Mesothelial cell of epicardium (in vitro differentiated cells): ENCODE measurements at regions not wholly inside any gene's neighbourhood (a gene's known extent, or its start where the extent isn't known, plus 50 kb on each side); places are given as distances from the start of the nearest gene placed in this dataset.

Experiments used
- DNase-seq, 2 experiments: peaks; one replicate each; pipeline ENCODE4 v3.0.0; 2021; ENCODE audit warnings: low spot score in 2 of 2; ENCODE audit not compliant: unreplicated experiment in 2 of 2
- H3K27ac Mint-ChIP-seq: 2 replicates; pipeline ENCODE4 v1.8.0; 2021; ENCODE audit warnings: mixed read lengths
- H3K27me3 Mint-ChIP-seq: 2 replicates; pipeline ENCODE4 v1.8.0; 2021; ENCODE audit warnings: low read depth, mixed read lengths
- H3K36me3 Mint-ChIP-seq: 2 replicates; pipeline ENCODE4 v1.8.0; 2021; ENCODE audit warnings: mixed read lengths
- H3K4me1 Mint-ChIP-seq: 2 replicates; pipeline ENCODE4 v1.8.0; 2021; ENCODE audit warnings: mixed read lengths
- H3K4me3 Mint-ChIP-seq: 2 replicates; pipeline ENCODE4 v1.8.0; 2021; ENCODE audit warnings: mild to moderate bottlenecking, moderate library complexity, mixed read lengths
- H3K9me3 Mint-ChIP-seq: 2 replicates; pipeline ENCODE4 v1.8.0; 2021; ENCODE audit warnings: mixed read lengths
- TF ChIP-seq, protein P1 (sequence below): fragments of 200-600 bp; sonication (generic); IDR thresholded peaks from one replicate; pipeline ENCODE4 v1.5.0; 2021; ENCODE audit warnings: antibody characterized with exemption; ENCODE audit not compliant: unreplicated experiment

GRCh38 chr1:192476802-192477298, 98.7 kb upstream of the RGS1 start:
- Mint-ChIP-seq H3K27ac (no peak overlapping the region), H3K36me3 (no peaks in the 10 kb centered on the region), H3K27me3 (no peaks in the 10 kb centered on the region), H3K4me3 (no peak overlapping the region), H3K4me1 (no peaks in the 10 kb centered on the region), H3K9me3 (peaks cover 3% of the 10 kb centered on the region)
- TF ChIP-seq, protein P1, sequence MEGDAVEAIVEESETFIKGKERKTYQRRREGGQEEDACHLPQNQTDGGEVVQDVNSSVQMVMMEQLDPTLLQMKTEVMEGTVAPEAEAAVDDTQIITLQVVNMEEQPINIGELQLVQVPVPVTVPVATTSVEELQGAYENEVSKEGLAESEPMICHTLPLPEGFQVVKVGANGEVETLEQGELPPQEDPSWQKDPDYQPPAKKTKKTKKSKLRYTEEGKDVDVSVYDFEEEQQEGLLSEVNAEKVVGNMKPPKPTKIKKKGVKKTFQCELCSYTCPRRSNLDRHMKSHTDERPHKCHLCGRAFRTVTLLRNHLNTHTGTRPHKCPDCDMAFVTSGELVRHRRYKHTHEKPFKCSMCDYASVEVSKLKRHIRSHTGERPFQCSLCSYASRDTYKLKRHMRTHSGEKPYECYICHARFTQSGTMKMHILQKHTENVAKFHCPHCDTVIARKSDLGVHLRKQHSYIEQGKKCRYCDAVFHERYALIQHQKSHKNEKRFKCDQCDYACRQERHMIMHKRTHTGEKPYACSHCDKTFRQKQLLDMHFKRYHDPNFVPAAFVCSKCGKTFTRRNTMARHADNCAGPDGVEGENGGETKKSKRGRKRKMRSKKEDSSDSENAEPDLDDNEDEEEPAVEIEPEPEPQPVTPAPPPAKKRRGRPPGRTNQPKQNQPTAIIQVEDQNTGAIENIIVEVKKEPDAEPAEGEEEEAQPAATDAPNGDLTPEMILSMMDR: no peak
- no peak for DNase-seq

GRCh38 chr1:192477630-192478029, 97.9 kb upstream of the RGS1 start:
- no peaks in the 10 kb centered on the region for H3K36me3 Mint-ChIP-seq
- no peak overlapping the region for H3K4me3 Mint-ChIP-seq
- peaks cover 3% of the 10 kb centered on the region for H3K9me3 Mint-ChIP-seq
- H3K4me1 Mint-ChIP-seq: no peaks in the 10 kb centered on the region
- no peaks in the 10 kb centered on the region for H3K27me3 Mint-ChIP-seq
- DNase-seq: no peak
- TF ChIP-seq, protein P1: peak; percentile 65
- no peak overlapping the region for H3K27ac Mint-ChIP-seq

- Mint-ChIP-seq H3K36me3 (peaks cover 5% of the 10 kb centered on the region), H3K27me3 (no peaks in the 10 kb centered on the region), H3K27ac (no peak overlapping the region), H3K9me3 (peaks cover 13% of the 10 kb centered on the region), H3K4me1 (peaks cover 22% of the 10 kb centered on the region), H3K4me3 (no peak overlapping the region)
- TF ChIP-seq, protein P1: no peak
- DNase-seq: no peak
Measured at GRCh38 chr1:192485692-192486436, 89.7 kb upstream of the RGS1 start.

DNA sequence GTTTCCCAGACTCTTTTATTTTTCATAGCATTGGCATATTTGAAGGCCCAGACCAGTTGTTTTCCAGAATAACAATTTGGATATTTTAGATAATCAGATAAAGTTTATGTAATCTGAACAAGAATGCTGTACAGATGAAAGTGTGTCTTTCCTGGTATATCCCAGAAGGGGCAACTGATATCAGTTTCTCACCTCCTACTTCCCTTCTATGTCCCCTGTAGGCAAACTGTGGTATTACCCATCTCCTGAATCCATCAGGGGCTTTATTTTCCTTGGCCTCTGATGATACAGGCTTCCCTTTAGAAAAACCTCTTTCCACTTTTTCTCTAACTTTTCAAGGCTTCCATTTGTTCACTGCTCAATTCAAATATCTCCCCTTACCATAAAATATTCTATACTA, 87.5 kb upstream of the RGS1 start:
- no peak overlapping the region for H3K27ac Mint-ChIP-seq
- TF ChIP-seq, protein P1: no peak
- no peaks in the 10 kb centered on the region for H3K27me3 Mint-ChIP-seq
- peaks cover 13% of the 10 kb centered on the region for H3K9me3 Mint-ChIP-seq
- no peak for DNase-seq
- H3K36me3 Mint-ChIP-seq: peaks cover 5% of the 10 kb centered on the region
- H3K4me3 Mint-ChIP-seq: no peak overlapping the region
- H3K4me1 Mint-ChIP-seq: peaks cover 22% of the 10 kb centered on the region

GRCh38 chr1:192489047-192489446, 86.5 kb upstream of the RGS1 start:
- Mint-ChIP-seq H3K4me1 (peaks cover 22% of the 10 kb centered on the region), H3K9me3 (peaks cover 12% of the 10 kb centered on the region), H3K27ac (peak overlapping the region; percentile 77), H3K4me3 (no peak overlapping the region), H3K36me3 (peaks cover 2% of the 10 kb centered on the region), H3K27me3 (no peaks in the 10 kb centered on the region)
- TF ChIP-seq, protein P1: no peak
- no peak for DNase-seq
